Muscle layer of colon (tissue), 2 donors: ENCODE measurements at regions not wholly inside any gene's neighbourhood (a gene's known extent, or its start where the extent isn't known, plus 50 kb on each side); places are given as distances from the start of the nearest gene placed in this dataset.

ENCODE experiments used
- H3K27ac ChIP-seq: one replicate; pipeline ENCODE4 v1.7.0; 2013; ENCODE audit warnings: low read depth, mild to moderate bottlenecking, low read length, moderate library complexity
- H3K27me3 ChIP-seq, 2 donors: one replicate each; pipeline ENCODE4 v1.7.0; 2013; ENCODE audit warnings: low read length in 2 of 2, mild to moderate bottlenecking in 2 of 2; ENCODE audit not compliant: insufficient read depth in 2 of 2, control insufficient read depth in 1 of 2
- H3K36me3 ChIP-seq: one replicate; pipeline ENCODE4 v1.7.0; 2013; ENCODE audit warnings: mild to moderate bottlenecking, low read length; ENCODE audit not compliant: insufficient read depth
- H3K4me1 ChIP-seq: one replicate; pipeline ENCODE4 v1.7.0; 2013; ENCODE audit warnings: mild to moderate bottlenecking, low read length; ENCODE audit not compliant: insufficient read depth
- H3K4me3 ChIP-seq, 2 donors: one replicate each; pipeline ENCODE4 v1.7.0; 2013; ENCODE audit warnings: low read length in 2 of 2, low read depth in 1 of 2, mild to moderate bottlenecking in 1 of 2, moderate library complexity in 1 of 2
- H3K9ac ChIP-seq: one replicate; pipeline ENCODE4 v1.7.0; 2013; ENCODE audit warnings: low read length
- H3K9me3 ChIP-seq: one replicate; pipeline ENCODE4 v1.7.0; 2013; ENCODE audit warnings: mild to moderate bottlenecking, low read length
- donor health status: abdominal sarcoma.
- donor health status: Adenocarcinoma of cecum.

DNA sequence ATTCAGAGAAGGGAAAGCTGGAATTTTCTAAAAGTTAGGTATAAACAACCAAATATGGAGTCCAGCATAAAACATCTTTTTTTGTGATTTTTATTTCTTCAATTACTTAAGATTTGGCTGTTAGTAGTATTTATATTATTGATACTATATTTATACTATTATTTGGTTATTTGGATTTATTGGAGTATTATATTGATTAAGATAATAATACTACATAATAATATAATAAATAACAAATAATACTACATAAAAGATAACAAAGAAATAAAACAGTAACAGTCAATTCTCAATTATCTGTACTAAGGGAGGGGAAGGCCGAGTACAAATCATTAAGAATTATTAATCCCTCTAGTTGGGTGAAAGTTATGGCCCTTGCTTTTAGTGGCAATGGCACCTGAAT lies 66.0 kb upstream of the IRF2 start:
- no peak overlapping the region for H3K27ac ChIP-seq
- H3K4me3 ChIP-seq, result no peak overlapping the region
- peaks cover 7% of the 10 kb centered on the region for H3K4me1 ChIP-seq
- H3K36me3 ChIP-seq, result no peaks in the 10 kb centered on the region
- no peak overlapping the region for H3K9ac ChIP-seq
- H3K27me3 ChIP-seq, result no peaks in the 10 kb centered on the region
- no peaks in the 10 kb centered on the region for H3K9me3 ChIP-seq

DNA sequence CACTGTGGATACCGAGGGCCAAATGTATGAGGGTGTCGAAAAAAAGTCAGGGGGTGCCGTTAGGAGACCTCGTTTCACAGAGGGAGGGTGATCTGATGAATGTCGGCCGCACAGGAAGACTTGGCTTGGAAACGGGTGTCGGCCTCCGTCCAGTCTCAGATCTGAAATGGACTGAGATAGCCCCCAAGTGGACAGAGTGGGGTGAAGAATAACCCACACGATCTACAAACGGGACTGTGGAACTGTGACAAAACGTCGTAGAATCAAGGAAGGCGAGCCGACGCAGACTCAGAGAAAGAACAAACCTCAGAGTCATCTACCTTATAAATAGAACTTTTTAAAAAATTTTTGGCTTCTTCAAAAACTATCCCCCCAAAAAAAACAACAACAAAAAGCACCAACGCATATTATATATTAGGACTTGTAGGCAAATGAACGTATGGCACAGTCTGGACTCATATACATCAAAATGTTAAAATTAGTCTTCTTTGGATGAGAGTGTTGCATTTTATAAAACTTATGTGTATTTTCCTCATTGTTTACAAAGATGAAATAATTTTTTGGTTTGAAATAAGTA lies 63.8 kb upstream of the IRF2 start:
- peaks cover 14% of the 10 kb centered on the region for H3K4me1 ChIP-seq
- peak overlapping the region; percentile 84 for H3K27ac ChIP-seq
- H3K9ac ChIP-seq, result peak overlapping the region; percentile 92
- H3K4me3 ChIP-seq, result peak overlapping the region; percentile 45 to 64
- H3K36me3 ChIP-seq, result no peaks in the 10 kb centered on the region
- H3K27me3 ChIP-seq, result no peaks in the 10 kb centered on the region
- no peaks in the 10 kb centered on the region for H3K9me3 ChIP-seq

DNA sequence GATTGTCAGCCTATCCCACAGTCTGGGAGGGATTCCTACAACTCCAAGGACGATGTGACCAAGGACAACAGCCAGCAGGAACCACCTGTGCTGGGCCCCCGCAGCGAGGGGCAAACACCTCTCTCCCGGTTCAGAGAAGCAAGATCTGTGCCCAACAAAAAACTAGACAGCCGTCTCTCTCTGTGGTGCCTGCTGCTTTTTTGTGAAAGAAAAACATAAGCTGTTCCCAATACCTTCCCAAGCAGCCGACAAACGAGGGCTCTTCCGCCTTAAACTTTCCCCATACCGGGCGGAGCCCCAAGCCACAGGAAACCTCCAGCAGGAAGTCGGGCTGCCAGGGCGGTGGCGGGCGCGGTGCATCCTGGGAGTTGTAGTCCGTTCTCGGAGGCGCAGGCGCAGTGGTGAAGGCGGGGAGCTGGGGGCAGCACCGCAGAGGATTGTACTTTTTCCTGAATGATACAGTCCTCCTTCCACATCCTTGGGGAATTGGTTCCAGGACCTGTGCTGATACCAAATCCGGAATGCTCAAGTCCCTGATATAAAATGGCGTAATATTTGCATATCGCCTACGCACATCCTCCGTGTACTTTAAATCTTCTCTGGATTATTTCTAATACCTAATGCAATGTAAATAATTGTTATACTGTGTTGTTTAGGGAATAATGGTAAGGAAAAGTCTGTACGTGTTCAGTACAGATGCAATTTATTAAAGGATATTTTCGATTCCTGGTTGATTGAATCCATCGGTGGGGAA lies 63.1 kb upstream of the IRF2 start:
- Histone ChIP-seq H3K4me1 (peaks cover 14% of the 10 kb centered on the region), H3K4me3 (peak overlapping the region; percentile 45 to 64)

DNA sequence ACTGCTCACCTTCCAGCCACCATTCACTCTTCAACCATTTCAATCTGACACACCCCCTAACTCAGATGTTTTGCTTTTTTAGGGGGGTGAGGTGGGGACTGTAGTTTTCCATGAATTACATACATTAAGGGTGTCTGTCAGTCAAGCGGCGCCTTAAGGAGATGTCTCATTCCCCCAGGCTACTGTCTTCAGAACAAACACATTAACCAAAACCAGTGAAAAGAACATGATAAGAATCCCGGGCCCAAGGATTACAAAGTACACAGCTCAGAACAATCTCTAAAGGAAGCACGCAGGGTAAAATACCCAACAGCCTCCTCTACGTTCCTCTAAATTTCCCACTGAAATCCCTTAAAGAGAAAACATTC lies 62.5 kb upstream of the IRF2 start:
- Histone ChIP-seq H3K9me3 (no peaks in the 10 kb centered on the region), H3K27ac (peak overlapping the region; percentile 84), H3K36me3 (no peaks in the 10 kb centered on the region), H3K4me3 (peak overlapping the region; percentile 45 to 64), H3K27me3 (no peaks in the 10 kb centered on the region), H3K9ac (peak overlapping the region; percentile 92), H3K4me1 (peaks cover 14% of the 10 kb centered on the region)

More for the DNA sequence above, 63.1 kb upstream of the IRF2 start:
- Histone ChIP-seq H3K27me3 (no peaks in the 10 kb centered on the region), H3K36me3 (no peaks in the 10 kb centered on the region), H3K9me3 (no peaks in the 10 kb centered on the region), H3K27ac (peak overlapping the region; percentile 84), H3K9ac (peak overlapping the region; percentile 92)

DNA sequence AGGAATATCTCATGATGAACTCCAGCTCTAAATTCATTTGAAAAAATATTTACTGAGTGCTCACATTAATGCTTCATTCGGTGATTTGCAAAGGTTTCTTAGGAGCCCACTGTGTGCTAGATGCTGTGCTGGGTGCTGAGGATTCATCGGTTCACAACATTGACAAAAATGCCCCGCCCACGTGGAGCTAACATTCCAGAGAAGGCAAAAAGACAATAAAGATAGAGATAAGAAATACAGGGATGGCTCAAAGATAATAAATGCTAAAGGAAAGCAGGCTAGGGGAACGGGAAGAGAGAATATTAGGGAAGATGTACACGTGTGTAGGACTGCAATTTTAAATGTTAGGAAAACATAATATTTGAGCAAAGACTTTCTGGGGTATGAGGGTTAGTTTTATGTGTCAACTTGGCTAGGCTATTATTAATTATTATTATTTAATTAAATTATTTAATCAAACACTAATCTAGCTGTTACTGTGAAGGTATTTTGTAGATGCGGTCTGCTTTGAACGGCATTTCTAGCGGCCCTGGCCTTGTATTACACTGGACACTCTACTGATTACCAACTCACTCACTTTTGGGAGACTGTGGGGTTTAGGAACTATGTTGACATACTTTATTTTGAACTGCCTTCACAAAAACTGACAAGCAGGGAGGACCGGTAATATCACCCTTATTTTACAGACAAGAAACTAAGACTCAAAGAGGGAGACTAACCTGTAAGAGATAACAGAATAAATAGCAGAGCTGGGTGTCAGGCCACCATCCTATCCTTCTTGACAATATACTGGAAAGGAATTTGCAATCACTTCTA lies 61.9 kb upstream of the IRF2 start:
- no peaks in the 10 kb centered on the region for H3K9me3 ChIP-seq
- peak overlapping the region; percentile 92 for H3K9ac ChIP-seq
- no peaks in the 10 kb centered on the region for H3K36me3 ChIP-seq
- peak overlapping the region in 1 of 2 donors; percentile 64 for H3K4me3 ChIP-seq
- H3K4me1 ChIP-seq, result peaks cover 14% of the 10 kb centered on the region
- H3K27ac ChIP-seq, result peak overlapping the region; percentile 84
- H3K27me3 ChIP-seq, result no peaks in the 10 kb centered on the region

DNA sequence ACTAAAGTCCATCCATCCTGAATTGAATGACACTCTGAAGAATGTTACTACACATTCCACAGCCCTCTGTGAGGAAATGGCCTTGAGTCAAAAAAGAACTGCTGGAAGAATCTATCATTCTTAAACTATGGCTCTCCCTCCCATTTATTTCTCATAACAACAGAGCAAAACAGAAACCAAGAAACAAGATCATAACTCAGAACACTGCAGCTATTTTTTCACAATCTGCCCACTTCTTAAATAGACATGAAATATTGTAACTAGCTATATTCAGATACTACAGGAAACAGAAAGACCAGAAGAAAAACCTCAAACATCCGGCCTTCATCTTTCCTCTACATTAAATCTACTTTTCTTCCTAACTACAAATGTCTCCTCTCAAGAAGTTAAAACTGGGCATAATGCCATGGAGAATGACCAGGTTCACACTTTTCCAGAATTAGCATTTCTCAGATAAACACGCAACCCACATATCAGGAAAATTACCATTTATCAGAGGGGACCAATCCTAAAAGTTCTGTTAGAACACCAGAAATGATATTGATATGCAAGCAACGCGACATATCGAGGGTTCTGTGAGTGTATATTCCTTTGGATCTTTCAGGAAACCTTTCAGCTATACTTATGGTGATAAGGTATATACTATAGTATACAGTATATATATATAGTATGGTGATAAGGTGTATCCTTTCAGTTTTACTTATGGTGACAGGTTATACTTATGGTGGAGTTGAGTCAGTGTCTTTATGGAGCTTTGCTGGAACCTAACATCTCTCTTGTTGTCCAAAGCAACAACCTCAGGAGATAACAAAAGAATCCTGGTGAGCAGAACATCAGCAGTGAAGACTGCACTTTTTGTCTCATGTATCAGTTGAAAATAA lies 60.4 kb upstream of the IRF2 start:
- H3K9ac ChIP-seq, result no peak overlapping the region
- no peak overlapping the region for H3K4me3 ChIP-seq
- no peaks in the 10 kb centered on the region for H3K36me3 ChIP-seq
- H3K27me3 ChIP-seq, result no peaks in the 10 kb centered on the region
- peak overlapping the region; percentile 45 for H3K27ac ChIP-seq
- no peaks in the 10 kb centered on the region for H3K9me3 ChIP-seq
- peaks cover 14% of the 10 kb centered on the region for H3K4me1 ChIP-seq

GRCh38 chr4:184533908-184534307 lies 59.6 kb upstream of the IRF2 start:
- Histone ChIP-seq H3K4me1 (peaks cover 14% of the 10 kb centered on the region), H3K9ac (no peak overlapping the region), H3K36me3 (no peaks in the 10 kb centered on the region), H3K4me3 (no peak overlapping the region), H3K9me3 (no peaks in the 10 kb centered on the region), H3K27ac (no peak overlapping the region), H3K27me3 (no peaks in the 10 kb centered on the region)

- Histone ChIP-seq H3K4me3 (no peak overlapping the region), H3K27me3 (no peaks in the 10 kb centered on the region), H3K9me3 (no peaks in the 10 kb centered on the region), H3K36me3 (no peaks in the 10 kb centered on the region), H3K9ac (no peak overlapping the region), H3K4me1 (peaks cover 12% of the 10 kb centered on the region), H3K27ac (no peak overlapping the region)
Observed at GRCh38 chr4:184531008-184531407, 56.7 kb upstream of the IRF2 start.

- Histone ChIP-seq H3K36me3 (no peaks in the 10 kb centered on the region), H3K9ac (no peak overlapping the region), H3K4me3 (no peak overlapping the region), H3K27me3 (no peaks in the 10 kb centered on the region), H3K27ac (no peak overlapping the region), H3K4me1 (peaks cover under 1% of the 10 kb centered on the region), H3K9me3 (no peaks in the 10 kb centered on the region)
Observed at GRCh38 chr4:184529283-184529682, 54.9 kb upstream of the IRF2 start.

DNA sequence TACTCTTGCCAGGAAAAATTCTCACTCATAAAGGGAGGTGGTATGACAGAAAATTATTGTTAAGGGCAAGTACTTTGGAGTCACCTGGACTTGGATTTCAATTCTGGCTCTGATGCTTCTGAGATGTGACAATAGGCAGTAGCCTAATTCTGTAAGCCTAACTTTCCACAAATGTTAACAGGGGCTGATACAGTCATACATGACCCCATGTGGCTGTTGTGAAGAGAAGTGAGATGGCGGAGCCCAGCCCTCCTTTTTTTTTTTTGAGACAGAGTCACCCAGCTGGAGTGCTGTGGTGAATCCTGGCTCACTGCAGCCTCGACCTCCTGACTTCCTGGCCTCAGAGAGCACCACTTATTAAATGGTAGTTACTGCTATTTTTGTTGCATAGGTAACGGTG lies 54.4 kb upstream of the IRF2 start:
- Histone ChIP-seq H3K9ac (no peak overlapping the region), H3K9me3 (no peaks in the 10 kb centered on the region), H3K27me3 (no peaks in the 10 kb centered on the region)

DNA sequence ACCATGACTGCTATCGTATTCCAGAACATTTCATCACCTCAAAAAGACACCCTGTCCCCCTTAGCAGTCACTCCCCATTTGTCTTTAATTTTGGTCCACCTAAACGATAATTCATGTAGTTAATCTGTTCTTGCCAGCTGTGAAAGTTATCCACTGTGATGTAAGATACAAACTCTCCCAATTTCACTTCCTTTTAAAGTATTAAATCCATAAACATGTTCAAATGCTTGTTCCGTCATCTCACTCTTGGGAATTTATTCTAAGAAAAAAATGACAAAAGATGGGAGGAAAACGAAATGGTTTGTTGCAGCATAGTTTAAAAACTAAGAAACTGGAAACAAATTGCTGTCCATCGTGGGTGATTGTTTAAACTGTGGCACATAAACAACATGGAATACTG lies 53.7 kb upstream of the IRF2 start:
- Histone ChIP-seq H3K27me3 (no peaks in the 10 kb centered on the region), H3K9ac (no peak overlapping the region), H3K9me3 (no peaks in the 10 kb centered on the region), H3K36me3 (no peaks in the 10 kb centered on the region), H3K4me3 (no peak overlapping the region), H3K27ac (no peak overlapping the region), H3K4me1 (no peaks in the 10 kb centered on the region)

More for the DNA sequence above, 54.4 kb upstream of the IRF2 start:
- H3K27ac ChIP-seq, result no peak overlapping the region
- H3K4me1 ChIP-seq, result no peaks in the 10 kb centered on the region
- no peak overlapping the region for H3K4me3 ChIP-seq
- H3K36me3 ChIP-seq, result no peaks in the 10 kb centered on the region
